ENCODE measurements at regions not wholly inside any gene's neighbourhood (a gene's known extent, or its start where the extent isn't known, plus 50 kb on each side); places are given as distances from the start of the nearest gene placed in this dataset.

- Mint-ChIP-seq H3K4me1 (no peaks in the 10 kb centered on the region), H3K4me3 (no peak overlapping the region), H3K27ac (no peak overlapping the region), H3K27me3 (no peaks in the 10 kb centered on the region), H3K36me3 (ENCODE audit: low read depth) (no peaks in the 10 kb centered on the region)
- no peak for DNase-seq
- no peak for ATAC-seq
- H3K9me3 ChIP-seq (ENCODE audit: control insufficient read depth, low read length, poor library complexity, severe bottlenecking), result no peaks in the 10 kb centered on the region
Observed at GRCh38 chr11:21892736-21893564, 299.9 kb upstream of the ANO5 start.

GRCh38 chr11:21893565-21893867, 299.4 kb upstream of the ANO5 start:
- Mint-ChIP-seq H3K4me1 (no peaks in the 10 kb centered on the region), H3K27me3 (no peaks in the 10 kb centered on the region), H3K4me3 (no peak overlapping the region), H3K36me3 (ENCODE audit: low read depth) (no peaks in the 10 kb centered on the region), H3K27ac (no peak overlapping the region)
- no peak for ATAC-seq
- H3K9me3 ChIP-seq (ENCODE audit: control insufficient read depth, low read length, poor library complexity, severe bottlenecking), result no peaks in the 10 kb centered on the region
- no peak for DNase-seq

GRCh38 chr11:21894492-21894891, 298.4 kb upstream of the ANO5 start:
- no peak overlapping the region for H3K27ac Mint-ChIP-seq
- H3K36me3 Mint-ChIP-seq (ENCODE audit: low read depth), result no peaks in the 10 kb centered on the region
- H3K4me3 Mint-ChIP-seq, result no peak overlapping the region
- ATAC-seq, result no peak
- H3K9me3 ChIP-seq (ENCODE audit: control insufficient read depth, low read length, poor library complexity, severe bottlenecking), result no peaks in the 10 kb centered on the region
- H3K4me1 Mint-ChIP-seq, result no peaks in the 10 kb centered on the region
- no peak for DNase-seq
- no peaks in the 10 kb centered on the region for H3K27me3 Mint-ChIP-seq

GRCh38 chr11:21895686-21896085, 297.2 kb upstream of the ANO5 start:
- no peak overlapping the region for H3K27ac Mint-ChIP-seq
- no peaks in the 10 kb centered on the region for H3K4me1 Mint-ChIP-seq
- no peak for DNase-seq
- no peak for ATAC-seq
- H3K9me3 ChIP-seq (ENCODE audit: control insufficient read depth, low read length, poor library complexity, severe bottlenecking), result no peaks in the 10 kb centered on the region
- no peaks in the 10 kb centered on the region for H3K27me3 Mint-ChIP-seq
- no peak overlapping the region for H3K4me3 Mint-ChIP-seq
- H3K36me3 Mint-ChIP-seq (ENCODE audit: low read depth), result no peaks in the 10 kb centered on the region

- no peaks in the 10 kb centered on the region for H3K36me3 Mint-ChIP-seq (ENCODE audit: low read depth)
- no peaks in the 10 kb centered on the region for H3K4me1 Mint-ChIP-seq
- no peak overlapping the region for H3K27ac Mint-ChIP-seq
- no peaks in the 10 kb centered on the region for H3K9me3 ChIP-seq (ENCODE audit: control insufficient read depth, low read length, poor library complexity, severe bottlenecking)
- no peak for DNase-seq
- no peaks in the 10 kb centered on the region for H3K27me3 Mint-ChIP-seq
- no peak for ATAC-seq
- H3K4me3 Mint-ChIP-seq, result no peak overlapping the region
Observed at GRCh38 chr11:21896216-21896615, 296.7 kb upstream of the ANO5 start.

GRCh38 chr11:21896746-21897602, 295.9 kb upstream of the ANO5 start:
- H3K9me3 ChIP-seq (ENCODE audit: control insufficient read depth, low read length, poor library complexity, severe bottlenecking), result no peaks in the 10 kb centered on the region
- H3K4me3 Mint-ChIP-seq, result no peak overlapping the region
- DNase-seq, result no peak
- H3K4me1 Mint-ChIP-seq, result no peaks in the 10 kb centered on the region
- no peak overlapping the region for H3K27ac Mint-ChIP-seq
- no peaks in the 10 kb centered on the region for H3K36me3 Mint-ChIP-seq (ENCODE audit: low read depth)
- H3K27me3 Mint-ChIP-seq, result no peaks in the 10 kb centered on the region
- ATAC-seq, result no peak

GRCh38 chr11:21897752-21898151, 295.1 kb upstream of the ANO5 start:
- no peak for DNase-seq

GRCh38 chr11:21908211-21908610, 284.7 kb upstream of the ANO5 start:
- Mint-ChIP-seq H3K27me3 (no peaks in the 10 kb centered on the region), H3K4me1 (no peaks in the 10 kb centered on the region), H3K4me3 (no peak overlapping the region), H3K27ac (no peak overlapping the region), H3K36me3 (ENCODE audit: low read depth) (no peaks in the 10 kb centered on the region)
- no peak for ATAC-seq
- no peak for DNase-seq
- no peaks in the 10 kb centered on the region for H3K9me3 ChIP-seq (ENCODE audit: control insufficient read depth, low read length, poor library complexity, severe bottlenecking)

More at GRCh38 chr11:21897752-21898151, 295.1 kb upstream of the ANO5 start:
- H3K9me3 ChIP-seq (ENCODE audit: control insufficient read depth, low read length, poor library complexity, severe bottlenecking), result no peaks in the 10 kb centered on the region
- H3K4me1 Mint-ChIP-seq, result no peaks in the 10 kb centered on the region
- H3K36me3 Mint-ChIP-seq (ENCODE audit: low read depth), result no peaks in the 10 kb centered on the region
- H3K4me3 Mint-ChIP-seq, result no peak overlapping the region
- H3K27me3 Mint-ChIP-seq, result no peaks in the 10 kb centered on the region
- no peak for ATAC-seq
- H3K27ac Mint-ChIP-seq, result no peak overlapping the region

GRCh38 chr11:21909145-21909544, 283.7 kb upstream of the ANO5 start:
- H3K4me3 Mint-ChIP-seq, result no peak overlapping the region
- ATAC-seq (no peak), DNase-seq (no peak)
- no peaks in the 10 kb centered on the region for H3K4me1 Mint-ChIP-seq
- no peaks in the 10 kb centered on the region for H3K9me3 ChIP-seq (ENCODE audit: control insufficient read depth, low read length, poor library complexity, severe bottlenecking)
- H3K27ac Mint-ChIP-seq, result no peak overlapping the region
- H3K36me3 Mint-ChIP-seq (ENCODE audit: low read depth), result no peaks in the 10 kb centered on the region
- H3K27me3 Mint-ChIP-seq, result no peaks in the 10 kb centered on the region

GRCh38 chr11:21911061-21911460, 281.8 kb upstream of the ANO5 start:
- Mint-ChIP-seq H3K27ac (no peak overlapping the region), H3K36me3 (ENCODE audit: low read depth) (no peaks in the 10 kb centered on the region), H3K27me3 (no peaks in the 10 kb centered on the region), H3K4me1 (no peaks in the 10 kb centered on the region), H3K4me3 (no peak overlapping the region)
- DNase-seq (no peak), ATAC-seq (no peak)
- no peaks in the 10 kb centered on the region for H3K9me3 ChIP-seq (ENCODE audit: control insufficient read depth, low read length, poor library complexity, severe bottlenecking)

GRCh38 chr11:21912285-21912684, 280.6 kb upstream of the ANO5 start:
- Mint-ChIP-seq H3K27ac (no peak overlapping the region), H3K27me3 (no peaks in the 10 kb centered on the region), H3K4me3 (no peak overlapping the region), H3K36me3 (ENCODE audit: low read depth) (no peaks in the 10 kb centered on the region), H3K4me1 (no peaks in the 10 kb centered on the region)
- ATAC-seq (no peak), DNase-seq (no peak)
- no peaks in the 10 kb centered on the region for H3K9me3 ChIP-seq (ENCODE audit: control insufficient read depth, low read length, poor library complexity, severe bottlenecking)

- Mint-ChIP-seq H3K4me3 (no peak overlapping the region), H3K27ac (no peak overlapping the region), H3K36me3 (ENCODE audit: low read depth) (no peaks in the 10 kb centered on the region), H3K27me3 (no peaks in the 10 kb centered on the region), H3K4me1 (no peaks in the 10 kb centered on the region)
- no peak for ATAC-seq
- no peaks in the 10 kb centered on the region for H3K9me3 ChIP-seq (ENCODE audit: control insufficient read depth, low read length, poor library complexity, severe bottlenecking)
- no peak for DNase-seq
Observed at GRCh38 chr11:21921151-21921550, 271.7 kb upstream of the ANO5 start.

- Mint-ChIP-seq H3K4me3 (no peak overlapping the region), H3K27ac (no peak overlapping the region), H3K27me3 (no peaks in the 10 kb centered on the region), H3K4me1 (no peaks in the 10 kb centered on the region), H3K36me3 (ENCODE audit: low read depth) (no peaks in the 10 kb centered on the region)
- ATAC-seq (no peak), DNase-seq (no peak)
- no peaks in the 10 kb centered on the region for H3K9me3 ChIP-seq (ENCODE audit: control insufficient read depth, low read length, poor library complexity, severe bottlenecking)
Observed at GRCh38 chr11:21924262-21924661, 268.6 kb upstream of the ANO5 start.

- Mint-ChIP-seq H3K4me1 (no peaks in the 10 kb centered on the region), H3K4me3 (no peak overlapping the region), H3K27ac (no peak overlapping the region), H3K36me3 (ENCODE audit: low read depth) (no peaks in the 10 kb centered on the region), H3K27me3 (no peaks in the 10 kb centered on the region)
- DNase-seq (no peak), ATAC-seq (no peak)
- H3K9me3 ChIP-seq (ENCODE audit: control insufficient read depth, low read length, poor library complexity, severe bottlenecking), result no peaks in the 10 kb centered on the region
Observed at GRCh38 chr11:21927628-21928027, 265.3 kb upstream of the ANO5 start.
